ENCODE measurements at regions not wholly inside any gene's neighbourhood (a gene's known extent, or its start where the extent isn't known, plus 50 kb on each side); places are given as distances from the start of the nearest gene placed in this dataset.
"Not testable (repeated sequence)": the region's sequence is repeated elsewhere in the genome, so short reads cannot be mapped to it uniquely, and the experiment has no call there.

DNA sequence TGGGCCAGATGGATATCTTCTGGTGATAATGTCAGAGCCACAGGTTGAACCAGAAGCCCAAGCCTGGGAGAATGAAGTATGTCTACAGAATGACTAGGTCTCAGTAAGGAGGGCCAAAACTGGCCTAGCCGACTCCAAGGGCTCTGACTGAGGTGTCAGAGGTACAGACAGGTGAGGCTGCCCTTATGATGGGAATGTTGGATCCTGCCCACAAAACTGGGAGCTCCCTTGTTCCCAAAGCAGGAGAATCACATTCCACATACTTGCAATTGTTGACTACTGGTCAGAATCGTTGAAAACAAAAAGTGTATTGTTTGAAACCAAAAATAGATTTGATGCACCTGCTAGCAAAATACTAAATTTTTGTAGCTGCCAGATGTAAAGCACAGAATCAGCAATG is 350.2 kb downstream of the BCL2L11 start:
- H3K27ac ChIP-seq; H3K4me3 ChIP-seq; DNase-seq (ENCODE audit: low spot score): not testable (repeated sequence)

DNA sequence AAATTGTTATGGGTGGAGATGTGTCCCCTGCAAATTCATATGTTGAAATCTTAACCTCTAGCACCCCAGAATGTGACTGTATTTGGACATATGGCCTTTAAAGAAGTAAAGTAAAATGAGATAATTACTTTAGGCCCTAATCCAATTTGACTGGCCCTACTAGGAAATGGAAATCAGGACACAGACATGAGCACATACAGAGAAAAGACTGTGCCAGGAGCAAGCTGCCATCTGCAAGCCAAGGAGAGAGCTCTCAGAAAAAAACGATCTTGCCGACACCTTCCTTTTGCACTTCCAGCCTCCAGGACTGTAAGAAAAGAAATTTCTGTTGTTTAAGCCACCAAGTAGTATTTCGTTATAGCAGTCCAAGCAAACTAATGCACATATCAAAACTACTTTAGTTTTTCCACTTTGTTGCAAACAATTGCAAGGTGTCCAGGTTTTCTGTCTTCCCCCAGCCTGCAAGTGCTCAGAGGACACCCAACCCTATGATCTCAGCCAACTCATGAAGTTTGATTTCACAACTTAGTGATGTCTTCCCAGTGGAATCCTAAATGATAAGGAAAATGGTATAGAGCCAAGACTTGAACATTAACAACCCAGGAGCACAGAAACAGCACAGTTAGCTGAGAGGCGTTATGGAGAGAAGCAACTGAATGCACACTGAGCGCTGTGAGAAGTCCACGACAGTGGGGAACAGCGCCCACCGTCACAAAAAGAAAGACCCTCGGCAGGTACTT is 351.2 kb downstream of the BCL2L11 start:
- not testable (repeated sequence) for DNase-seq (ENCODE audit: low spot score); H3K4me3 ChIP-seq
- peak overlapping the region in 1 of 2 donors; percentile 37 for H3K27ac ChIP-seq

DNA sequence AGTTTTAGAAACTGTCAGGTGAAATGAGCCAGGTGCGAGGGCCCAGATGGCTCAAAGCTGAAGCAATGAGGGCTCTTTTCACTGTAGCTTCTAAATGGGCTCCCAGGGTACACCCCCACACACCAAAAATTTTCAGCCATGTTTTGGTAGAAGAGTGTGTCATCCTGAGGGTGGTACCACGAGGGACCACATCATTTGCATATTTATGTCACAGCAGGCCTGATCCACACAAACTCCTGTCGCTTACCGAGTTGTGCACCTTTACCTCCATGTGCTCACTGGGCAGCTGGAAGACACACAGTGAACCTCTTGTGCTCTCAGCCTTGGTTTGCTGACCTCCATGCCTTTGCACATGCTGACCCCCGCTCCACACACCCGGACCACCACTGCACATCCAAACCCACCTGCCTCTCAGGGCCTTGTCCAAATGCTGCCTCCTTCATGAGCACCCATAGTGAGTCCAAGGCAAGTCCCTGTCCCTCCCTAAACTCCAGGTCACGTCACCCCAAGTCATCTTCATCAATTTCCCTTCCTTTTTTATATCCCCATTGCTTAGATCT is 352.2 kb downstream of the BCL2L11 start:
- H3K27ac ChIP-seq, result peak overlapping the region in 1 of 2 donors; percentile 37
- H3K4me3 ChIP-seq; DNase-seq (ENCODE audit: low spot score): not testable (repeated sequence)

DNA sequence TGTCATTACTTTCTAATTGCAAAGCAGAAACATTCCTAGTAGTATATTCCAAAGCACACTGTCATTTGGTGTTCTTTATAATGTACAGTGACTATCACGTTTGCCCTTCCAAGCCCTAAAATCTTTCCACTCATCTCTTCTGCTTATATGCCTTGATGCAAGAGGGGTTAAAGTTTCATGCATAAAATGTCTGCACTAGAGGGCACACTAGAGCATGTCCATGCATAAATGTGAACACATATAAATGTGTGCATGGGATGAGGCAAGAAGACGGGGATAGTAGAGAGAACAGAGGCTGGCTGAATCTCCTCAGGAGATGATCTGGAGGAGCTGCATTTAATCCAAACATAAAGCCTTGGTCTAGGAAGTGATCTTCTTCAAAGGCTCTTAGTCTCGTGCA is 352.8 kb downstream of the BCL2L11 start:
- H3K4me3 ChIP-seq; H3K27ac ChIP-seq; DNase-seq (ENCODE audit: low spot score): not testable (repeated sequence)

DNA sequence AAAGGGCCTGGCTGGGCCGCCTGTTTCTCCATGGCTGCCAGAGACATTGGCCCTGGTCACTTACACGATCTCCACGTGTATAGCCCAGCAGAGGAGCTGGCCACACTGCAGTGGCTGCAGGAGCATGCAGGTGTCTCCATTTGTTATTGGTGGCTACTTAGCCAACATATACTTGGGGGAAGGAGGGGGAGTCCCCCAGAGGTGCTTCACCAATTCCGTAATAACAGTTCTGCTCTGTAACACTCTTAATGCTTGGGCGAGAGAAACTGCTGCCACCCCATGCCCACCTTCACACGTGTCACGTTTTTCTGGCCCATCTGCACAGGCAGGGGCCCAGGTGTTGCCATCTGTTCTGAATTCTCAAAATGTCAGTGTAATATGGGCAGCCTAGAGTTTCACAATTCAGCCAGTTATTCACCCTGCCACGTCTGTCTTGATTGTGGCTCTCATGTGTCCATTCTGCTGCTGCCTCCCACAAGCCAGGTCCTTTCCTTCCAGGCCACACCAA is 353.5 kb downstream of the BCL2L11 start:
- H3K27ac ChIP-seq; H3K4me3 ChIP-seq; DNase-seq (ENCODE audit: low spot score): not testable (repeated sequence)

DNA sequence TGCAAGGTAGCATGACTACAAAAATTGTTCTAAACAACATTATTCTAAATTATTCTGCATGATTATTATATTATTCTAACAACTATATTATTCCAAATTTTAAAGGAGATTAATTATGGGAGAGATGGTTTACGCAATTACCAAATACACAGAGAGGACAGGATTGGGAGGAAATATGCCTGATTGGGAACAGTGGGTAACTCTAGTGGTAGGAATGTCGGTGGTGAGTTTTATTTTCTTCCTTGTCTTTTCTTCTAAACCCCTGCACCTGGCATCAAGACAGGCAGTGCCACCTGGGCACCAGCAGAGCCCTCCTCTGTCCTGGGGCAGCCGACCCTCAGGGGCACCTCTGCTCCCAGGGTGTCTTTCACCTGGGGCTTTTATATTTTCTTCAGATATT is 357.6 kb downstream of the BCL2L11 start:
- H3K27ac ChIP-seq; DNase-seq (ENCODE audit: low spot score); H3K4me3 ChIP-seq: not testable (repeated sequence)

DNA sequence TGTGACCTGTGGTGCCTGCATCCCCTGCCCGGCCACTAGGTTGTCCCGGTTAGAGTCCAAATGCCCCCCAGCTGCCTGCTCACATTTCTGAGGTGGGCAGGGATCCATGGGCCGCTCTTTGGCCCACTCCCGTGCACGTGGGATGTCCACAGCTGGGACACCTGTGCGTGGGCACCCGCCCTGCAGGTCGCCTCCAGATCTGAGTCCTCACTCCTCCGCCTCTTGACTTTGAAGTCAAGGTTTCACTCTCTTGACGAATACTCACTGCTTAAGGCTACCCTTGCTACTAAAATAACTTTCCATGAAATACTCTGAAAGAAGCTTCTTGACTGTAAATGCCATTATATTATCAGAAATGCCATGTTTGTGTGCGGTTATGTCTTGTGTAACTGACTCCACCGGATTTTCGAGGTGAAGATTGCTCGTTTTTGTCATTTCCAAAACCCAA is 358.2 kb downstream of the BCL2L11 start:
- H3K27ac ChIP-seq; DNase-seq (ENCODE audit: low spot score); H3K4me3 ChIP-seq: not testable (repeated sequence)

DNA sequence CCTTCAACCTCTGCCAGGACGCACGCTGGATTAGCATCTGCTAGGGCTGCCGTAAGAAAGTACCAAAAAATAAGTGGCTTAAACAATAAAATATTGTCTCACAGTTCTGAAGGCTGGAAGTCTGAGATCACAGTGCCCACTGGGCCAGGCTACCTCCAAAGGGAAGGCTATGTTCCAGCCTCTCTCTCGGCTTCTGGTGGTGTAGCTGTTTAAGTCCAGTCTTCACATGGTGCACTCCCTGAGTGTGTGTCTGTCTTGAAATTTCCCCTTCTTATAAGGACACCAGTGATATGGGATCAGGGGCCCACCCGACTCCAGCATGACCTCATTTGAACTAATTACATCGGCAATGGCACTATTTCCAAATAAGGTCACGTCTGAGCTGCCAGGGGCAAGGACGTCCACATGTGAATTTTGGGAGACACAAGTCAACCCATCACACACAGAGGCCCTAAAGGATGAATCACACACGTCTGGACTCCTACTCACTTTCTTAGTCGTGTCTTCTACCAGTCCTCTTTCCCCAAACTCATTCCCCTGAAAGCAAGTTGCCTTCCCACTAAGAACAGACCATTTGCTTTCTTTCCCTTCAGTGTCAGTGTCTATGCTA is 359.4 kb downstream of the BCL2L11 start:
- not testable (repeated sequence) for DNase-seq (ENCODE audit: low spot score); H3K4me3 ChIP-seq
- peak overlapping the region; percentile 27 to 72 for H3K27ac ChIP-seq

DNA sequence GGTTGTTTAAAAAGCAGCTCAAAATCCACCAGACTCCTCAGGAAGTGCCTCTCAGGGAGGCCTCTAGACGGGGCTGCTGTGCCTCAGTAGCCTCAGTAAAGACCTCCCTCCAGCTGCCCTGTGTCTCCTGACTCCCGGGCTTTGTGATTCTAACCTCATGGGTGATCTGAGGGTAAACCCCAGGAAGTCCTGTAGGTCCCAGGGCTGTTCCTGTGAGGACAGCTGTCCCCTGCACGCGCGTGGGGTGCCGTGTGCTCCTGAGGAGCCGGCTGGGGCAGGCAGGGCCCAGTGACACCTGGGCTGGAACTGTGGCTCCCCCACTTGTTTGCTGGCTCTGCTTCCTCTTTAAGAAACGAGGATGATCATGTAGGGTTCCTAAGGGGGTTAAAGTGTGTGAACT is 359.9 kb downstream of the BCL2L11 start:
- not testable (repeated sequence) for H3K4me3 ChIP-seq; DNase-seq (ENCODE audit: low spot score)
- peak overlapping the region; percentile 27 to 72 for H3K27ac ChIP-seq

DNA sequence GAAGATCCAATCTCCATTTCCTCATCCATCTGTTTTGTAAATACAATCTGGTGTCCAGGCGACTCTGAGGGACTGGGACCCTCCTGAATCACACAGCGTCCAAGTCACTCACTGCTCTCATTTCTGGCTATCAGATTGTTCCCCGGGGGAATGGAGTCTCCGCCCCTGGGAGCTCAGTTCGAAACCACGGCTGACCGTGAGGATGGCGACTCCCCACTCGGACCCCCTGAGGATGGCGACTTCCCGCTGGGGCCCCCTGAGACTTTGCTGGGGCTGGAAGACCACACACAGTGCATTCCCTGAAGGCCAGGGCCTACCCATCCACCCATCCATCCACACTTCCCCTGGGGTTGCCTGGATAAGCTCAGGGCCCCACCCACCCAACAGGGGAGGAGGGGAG is 360.5 kb downstream of the BCL2L11 start:
- DNase-seq (ENCODE audit: low spot score); H3K27ac ChIP-seq; H3K4me3 ChIP-seq: not testable (repeated sequence)

DNA sequence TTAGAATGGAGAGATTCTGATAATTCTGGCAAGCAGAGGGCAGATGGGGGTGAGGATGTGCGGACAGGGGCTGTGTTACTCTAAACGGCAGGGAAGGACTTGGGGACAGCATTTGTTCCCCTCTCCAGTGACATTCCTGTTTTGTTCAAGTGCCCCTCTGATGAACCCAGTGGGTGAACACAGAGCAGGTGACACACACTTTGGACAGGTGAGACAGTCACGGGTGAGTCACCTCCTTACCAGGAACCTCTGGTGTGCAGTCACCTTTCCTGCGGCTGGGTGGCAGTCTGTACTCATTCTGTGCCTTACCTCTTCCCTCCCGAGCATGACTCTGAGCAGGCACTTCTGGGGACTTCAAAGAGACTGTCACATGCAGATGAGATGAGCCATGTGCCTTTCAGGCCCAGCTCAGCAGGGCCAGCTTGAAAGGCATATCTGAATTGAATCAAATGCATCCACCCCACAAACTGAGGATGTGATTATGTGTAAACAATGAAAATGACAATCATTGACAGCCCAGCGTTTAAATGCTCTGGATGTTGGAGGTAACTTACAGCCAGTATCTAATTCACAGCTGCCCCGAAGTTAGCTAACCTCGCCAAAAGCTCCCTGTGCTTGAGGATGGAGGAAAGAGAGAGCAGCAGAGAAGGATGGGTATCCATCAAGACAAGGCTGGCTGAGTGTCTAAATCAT is 362.4 kb downstream of the BCL2L11 start:
- not testable (repeated sequence) for DNase-seq (ENCODE audit: low spot score); H3K27ac ChIP-seq; H3K4me3 ChIP-seq

DNA sequence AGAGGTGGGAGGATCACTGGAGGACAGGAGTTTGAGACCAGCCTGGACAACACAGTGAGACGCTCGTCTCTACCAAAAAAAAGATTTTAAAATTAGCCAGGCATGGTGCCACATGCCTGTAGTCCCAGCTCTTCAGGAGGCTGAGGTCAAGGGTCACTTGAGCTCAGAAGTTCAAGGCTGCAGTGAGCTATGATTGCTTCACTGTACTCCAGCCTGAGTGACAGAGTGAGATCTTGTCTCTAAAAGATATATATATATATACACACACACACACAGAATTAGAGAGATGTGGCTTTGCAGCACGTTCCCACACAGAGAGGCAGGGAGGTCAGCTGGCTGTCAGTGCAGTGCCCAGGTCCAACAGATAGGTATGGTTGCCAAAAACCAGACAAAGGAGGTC is 363.4 kb downstream of the BCL2L11 start:
- DNase-seq (ENCODE audit: low spot score); H3K4me3 ChIP-seq: not testable (repeated sequence)

DNA sequence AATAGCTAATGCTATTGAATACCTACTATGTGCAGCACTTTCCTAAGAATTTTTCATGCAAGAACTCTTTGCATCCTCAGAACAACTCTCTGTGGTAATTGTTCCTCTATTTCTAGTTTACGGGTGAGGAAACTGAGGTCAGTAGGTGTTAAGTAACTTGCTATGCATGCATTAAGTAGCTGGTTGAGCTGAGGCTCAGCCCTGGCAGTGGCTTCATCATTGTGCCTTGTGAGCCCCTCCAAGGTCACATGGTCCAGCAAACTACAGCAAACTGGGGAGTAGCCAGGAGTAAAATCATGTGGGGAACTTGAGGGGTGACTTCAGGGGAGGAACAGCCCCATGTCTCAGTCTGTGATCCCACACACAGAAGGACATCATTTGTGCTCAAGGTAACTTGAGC is 365.2 kb downstream of the BCL2L11 start:
- H3K27ac ChIP-seq; H3K4me3 ChIP-seq; DNase-seq (ENCODE audit: low spot score): not testable (repeated sequence)

More for the DNA sequence above, 363.4 kb downstream of the BCL2L11 start:
- not testable (repeated sequence) for H3K27ac ChIP-seq

DNA sequence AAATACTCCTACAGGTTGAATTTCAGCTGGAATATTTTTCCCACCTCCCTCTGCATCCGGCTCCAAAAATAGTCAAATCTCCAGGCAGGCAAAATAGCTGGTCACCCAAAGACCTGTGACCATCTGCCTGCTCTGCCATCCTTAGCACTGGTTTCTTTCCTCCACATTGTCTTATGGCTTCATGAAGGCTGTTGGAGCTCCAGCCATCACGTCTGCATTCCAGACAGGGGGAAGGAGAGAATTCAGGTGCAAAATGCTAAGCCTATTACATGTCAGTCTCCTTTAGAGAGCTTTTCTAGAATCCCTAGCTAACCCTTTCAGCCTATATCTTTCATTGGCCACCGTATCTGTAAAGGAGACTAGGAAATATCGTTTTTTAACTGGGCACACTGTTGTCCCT is 367.7 kb downstream of the BCL2L11 start:
- DNase-seq (ENCODE audit: low spot score); H3K27ac ChIP-seq; H3K4me3 ChIP-seq: not testable (repeated sequence)

DNA sequence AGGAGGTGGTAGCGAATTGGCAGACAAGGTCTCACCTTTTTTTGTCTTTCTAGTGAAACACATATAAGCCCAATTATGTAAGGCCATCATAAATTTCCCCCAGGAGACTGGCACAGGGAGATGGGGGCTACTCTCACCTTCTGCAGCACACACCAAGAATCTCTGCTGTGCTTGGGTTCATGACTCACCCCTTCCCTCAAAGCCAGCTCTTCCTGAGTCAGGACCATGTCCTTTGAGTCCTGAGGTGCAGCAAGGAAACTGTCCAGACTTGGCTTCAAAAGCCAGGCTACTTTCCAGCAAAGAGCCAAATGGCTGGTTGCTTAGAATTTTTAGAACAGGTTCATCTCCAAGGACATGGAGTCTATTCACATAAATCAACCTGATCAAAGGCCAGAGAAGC is 368.7 kb downstream of the BCL2L11 start:
- DNase-seq (ENCODE audit: low spot score); H3K27ac ChIP-seq; H3K4me3 ChIP-seq: not testable (repeated sequence)

DNA sequence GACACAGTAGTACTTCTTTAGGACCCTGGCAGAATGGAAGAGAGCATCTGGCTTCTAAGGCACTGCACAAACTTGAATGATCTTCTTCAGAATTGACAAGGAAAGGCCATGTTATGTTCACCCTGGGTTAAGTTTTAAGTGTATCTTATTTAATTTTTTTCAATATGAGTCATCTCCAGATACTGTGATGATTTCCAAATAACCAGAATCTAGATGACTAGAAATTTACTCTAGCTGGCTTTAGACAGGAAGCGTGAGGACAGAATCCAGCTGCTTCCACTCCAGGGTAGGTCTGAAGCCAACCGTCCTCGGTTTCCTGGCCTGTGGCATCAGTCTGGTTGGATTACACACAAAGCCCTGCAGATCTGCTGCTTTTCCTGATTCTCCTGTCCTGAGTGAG is 370.5 kb downstream of the BCL2L11 start:
- H3K4me3 ChIP-seq; DNase-seq (ENCODE audit: low spot score): not testable (repeated sequence)
- H3K27ac ChIP-seq, result peak overlapping the region in 1 of 2 donors; percentile 51

DNA sequence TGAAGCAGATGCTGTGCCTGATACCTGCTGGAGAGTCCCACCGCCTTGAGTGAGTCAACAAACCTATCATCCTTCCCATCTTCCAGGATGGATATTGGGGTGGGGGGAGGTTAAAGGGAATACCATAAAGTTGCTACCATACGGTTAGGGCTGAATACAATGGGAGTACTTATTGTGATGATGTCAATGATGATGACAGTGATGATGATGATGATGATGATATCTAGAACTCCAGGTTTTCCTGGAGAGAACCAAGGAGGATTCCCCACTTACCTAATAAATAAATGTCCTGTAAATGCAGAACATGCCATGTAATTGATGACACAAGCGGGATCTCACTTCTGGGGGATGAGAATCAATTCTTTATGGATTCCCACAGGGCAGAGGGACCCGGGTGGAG is 370.9 kb downstream of the BCL2L11 start:
- H3K27ac ChIP-seq, result peak overlapping the region in 1 of 2 donors; percentile 51
- H3K4me3 ChIP-seq; DNase-seq (ENCODE audit: low spot score): not testable (repeated sequence)

DNA sequence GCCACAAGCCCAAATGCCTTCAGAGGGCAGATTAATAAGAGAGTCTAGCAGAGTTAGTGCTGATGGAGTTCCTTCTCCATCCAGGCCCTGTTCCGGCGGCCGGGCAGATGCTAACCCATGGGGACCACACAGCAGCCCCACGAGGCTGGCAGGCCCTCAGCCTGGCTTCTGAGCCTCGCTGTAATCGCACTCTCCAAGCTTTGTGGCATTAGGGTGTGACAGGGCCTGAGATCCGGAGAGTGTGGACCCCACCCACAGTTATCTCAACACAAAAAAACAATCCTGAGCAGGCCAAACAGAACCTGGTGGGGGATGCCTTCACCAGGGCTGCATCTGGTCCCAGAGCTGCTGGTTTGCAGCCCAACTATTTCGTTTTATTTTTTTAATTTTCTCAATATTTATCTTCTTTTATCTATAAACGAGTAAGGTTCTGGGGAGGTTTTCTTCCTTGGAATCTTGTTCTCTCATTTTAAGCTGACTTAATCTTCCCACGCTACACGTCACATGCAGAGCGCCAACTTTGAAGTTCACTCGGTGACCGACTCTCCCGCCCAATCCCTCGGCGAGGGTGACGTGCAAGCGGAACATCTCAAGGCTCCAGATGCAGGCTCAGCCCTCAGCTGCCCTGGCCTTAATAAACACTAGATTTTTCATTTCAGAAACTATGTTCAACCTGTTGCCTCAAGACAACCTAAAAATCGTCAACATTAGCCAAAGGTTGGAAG is 372.4 kb downstream of the BCL2L11 start:
- peak overlapping the region in 1 of 2 donors; percentile 91 for H3K27ac ChIP-seq
- H3K4me3 ChIP-seq, result peak overlapping the region; percentile 64
- DNase-seq (ENCODE audit: low spot score), result not testable (repeated sequence)

DNA sequence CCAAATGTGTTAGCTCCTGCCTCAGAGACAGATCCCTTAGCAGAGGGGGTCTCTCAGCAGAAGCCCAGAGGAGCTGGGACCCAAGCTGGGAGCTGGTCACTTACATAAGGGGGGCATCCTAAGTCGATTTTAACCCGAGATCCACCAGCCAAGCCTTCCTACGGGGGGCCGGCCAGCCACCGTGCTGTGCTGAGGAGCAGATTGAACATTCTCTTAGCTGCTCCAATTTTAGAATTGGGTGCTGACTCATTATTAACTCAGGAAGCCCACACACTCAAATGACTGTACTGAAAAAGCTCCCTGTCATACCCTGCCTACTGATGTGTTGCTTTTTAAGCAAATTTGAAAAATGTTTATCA is 373.0 kb downstream of the BCL2L11 start:
- H3K4me3 ChIP-seq, result peak overlapping the region; percentile 64
- H3K27ac ChIP-seq, result peak overlapping the region in 1 of 2 donors; percentile 91
- not testable (repeated sequence) for DNase-seq (ENCODE audit: low spot score)

Data from coronary artery (tissue), 2 donors.